ENCODE measurements at regions not wholly inside any gene's neighbourhood (a gene's known extent, or its start where the extent isn't known, plus 50 kb on each side); places are given as distances from the start of the nearest gene placed in this dataset.

GRCh38 chrX:81729269-81729777 is 527.4 kb downstream of the SH3BGRL start (continued):
- no peak for TF ChIP-seq CHD7 (IDR thresholded peaks at IDR 0.05; ENCODE audit: insufficient replicate concordance, low read length)

All from H1 (cell line).